IPS-20b (cell line): ENCODE measurements at regions not wholly inside any gene's neighbourhood (a gene's known extent, or its start where the extent isn't known, plus 50 kb on each side); places are given as distances from the start of the nearest gene placed in this dataset.

ENCODE experiments used
- H3K27ac ChIP-seq: one replicate; pipeline ENCODE4 v1.5.1; 2013; ENCODE audit warnings: low read length
- H3K27me3 ChIP-seq: 2 replicates; pipeline ENCODE4 v1.6.1; 2013; ENCODE audit warnings: mild to moderate bottlenecking, low read length, inconsistent platforms; ENCODE audit not compliant: insufficient read depth
- H3K36me3 ChIP-seq: 2 replicates; pipeline ENCODE4 v1.6.1; 2013; ENCODE audit warnings: low read depth, mild to moderate bottlenecking, inconsistent platforms, low read length, moderate library complexity; ENCODE audit not compliant: insufficient read depth
- H3K4me1 ChIP-seq: 2 replicates; pipeline ENCODE4 v1.6.1; 2013; ENCODE audit warnings: mild to moderate bottlenecking, control low read depth, inconsistent platforms, low read length, moderate library complexity; ENCODE audit not compliant: insufficient read depth
- H3K4me3 ChIP-seq: 2 replicates; pipeline ENCODE4 v1.5.1; 2013; ENCODE audit warnings: mild to moderate bottlenecking, low read length, inconsistent platforms
- H3K9ac ChIP-seq: 2 replicates; pipeline ENCODE4 v1.6.1; 2013; ENCODE audit warnings: low read depth, mild to moderate bottlenecking, inconsistent platforms, low read length, moderate library complexity
- H3K9me3 ChIP-seq: 2 replicates; pipeline ENCODE4 v1.6.1; 2013; ENCODE audit warnings: mild to moderate bottlenecking, low read depth, low read length, inconsistent platforms; ENCODE audit not compliant: insufficient read depth

- Histone ChIP-seq H3K9ac (no peak overlapping the region), H3K27ac (no peak overlapping the region), H3K4me1 (no peaks in the 10 kb centered on the region), H3K4me3 (no peak overlapping the region), H3K9me3 (no peaks in the 10 kb centered on the region), H3K36me3 (no peaks in the 10 kb centered on the region), H3K27me3 (no peaks in the 10 kb centered on the region)
Measured at GRCh38 chrX:40207626-40208025, 109.9 kb upstream of the BCOR start.

GRCh38 chrX:40205471-40205870 is 107.7 kb upstream of the BCOR start:
- Histone ChIP-seq H3K4me1 (no peaks in the 10 kb centered on the region), H3K9ac (no peak overlapping the region), H3K36me3 (no peaks in the 10 kb centered on the region), H3K4me3 (no peak overlapping the region), H3K9me3 (no peaks in the 10 kb centered on the region), H3K27ac (no peak overlapping the region), H3K27me3 (no peaks in the 10 kb centered on the region)

- H3K27ac ChIP-seq = no peak overlapping the region
- no peaks in the 10 kb centered on the region for H3K36me3 ChIP-seq
- no peaks in the 10 kb centered on the region for H3K27me3 ChIP-seq
- H3K9ac ChIP-seq = no peak overlapping the region
- no peak overlapping the region for H3K4me3 ChIP-seq
- H3K4me1 ChIP-seq = no peaks in the 10 kb centered on the region
- H3K9me3 ChIP-seq = no peaks in the 10 kb centered on the region
Measured at GRCh38 chrX:40202456-40202855, 104.7 kb upstream of the BCOR start.

GRCh38 chrX:40201329-40201885 is 103.6 kb upstream of the BCOR start:
- H3K9me3 ChIP-seq = no peaks in the 10 kb centered on the region
- H3K4me3 ChIP-seq = no peak overlapping the region
- H3K4me1 ChIP-seq = no peaks in the 10 kb centered on the region
- no peak overlapping the region for H3K27ac ChIP-seq
- no peaks in the 10 kb centered on the region for H3K36me3 ChIP-seq
- no peaks in the 10 kb centered on the region for H3K27me3 ChIP-seq
- H3K9ac ChIP-seq = no peak overlapping the region

GRCh38 chrX:40199704-40200103 is 101.9 kb upstream of the BCOR start:
- Histone ChIP-seq H3K4me1 (no peaks in the 10 kb centered on the region), H3K27me3 (no peaks in the 10 kb centered on the region), H3K9me3 (no peaks in the 10 kb centered on the region), H3K27ac (no peak overlapping the region), H3K4me3 (no peak overlapping the region), H3K36me3 (no peaks in the 10 kb centered on the region), H3K9ac (no peak overlapping the region)

- Histone ChIP-seq H3K36me3 (no peaks in the 10 kb centered on the region), H3K27ac (no peak overlapping the region), H3K4me1 (no peaks in the 10 kb centered on the region), H3K27me3 (no peaks in the 10 kb centered on the region), H3K4me3 (no peak overlapping the region), H3K9me3 (no peaks in the 10 kb centered on the region), H3K9ac (no peak overlapping the region)
Measured at GRCh38 chrX:40197071-40197470, 99.3 kb upstream of the BCOR start.

GRCh38 chrX:40195368-40195767 is 97.6 kb upstream of the BCOR start:
- Histone ChIP-seq H3K27ac (no peak overlapping the region), H3K9me3 (no peaks in the 10 kb centered on the region), H3K4me3 (no peak overlapping the region), H3K4me1 (no peaks in the 10 kb centered on the region), H3K9ac (no peak overlapping the region), H3K27me3 (no peaks in the 10 kb centered on the region), H3K36me3 (no peaks in the 10 kb centered on the region)

GRCh38 chrX:40192196-40192595 is 94.4 kb upstream of the BCOR start:
- H3K36me3 ChIP-seq = no peaks in the 10 kb centered on the region
- no peaks in the 10 kb centered on the region for H3K9me3 ChIP-seq
- no peak overlapping the region for H3K9ac ChIP-seq
- no peak overlapping the region for H3K4me3 ChIP-seq
- H3K27me3 ChIP-seq = no peaks in the 10 kb centered on the region
- no peaks in the 10 kb centered on the region for H3K4me1 ChIP-seq
- no peak overlapping the region for H3K27ac ChIP-seq

- H3K9ac ChIP-seq = no peak overlapping the region
- peaks cover 10% of the 10 kb centered on the region; the same call in 1 of the 2 replicates for H3K9me3 ChIP-seq
- H3K4me1 ChIP-seq = no peaks in the 10 kb centered on the region
Measured at GRCh38 chrX:40189637-40190036, 91.9 kb upstream of the BCOR start.

GRCh38 chrX:40188573-40189417 is 91.0 kb upstream of the BCOR start:
- Histone ChIP-seq H3K27me3 (no peaks in the 10 kb centered on the region), H3K4me1 (no peaks in the 10 kb centered on the region), H3K27ac (no peak overlapping the region), H3K4me3 (no peak overlapping the region), H3K9me3 (peaks cover 10% of the 10 kb centered on the region; the same call in 1 of the 2 replicates), H3K36me3 (no peaks in the 10 kb centered on the region), H3K9ac (no peak overlapping the region)

More at GRCh38 chrX:40189637-40190036, 91.9 kb upstream of the BCOR start:
- Histone ChIP-seq H3K27me3 (no peaks in the 10 kb centered on the region), H3K36me3 (no peaks in the 10 kb centered on the region), H3K4me3 (no peak overlapping the region), H3K27ac (no peak overlapping the region)

GRCh38 chrX:40184968-40185367 is 87.2 kb upstream of the BCOR start:
- no peaks in the 10 kb centered on the region for H3K4me1 ChIP-seq
- no peaks in the 10 kb centered on the region for H3K36me3 ChIP-seq
- no peaks in the 10 kb centered on the region for H3K27me3 ChIP-seq
- no peak overlapping the region for H3K4me3 ChIP-seq
- no peak overlapping the region for H3K27ac ChIP-seq
- no peak overlapping the region for H3K9ac ChIP-seq
- H3K9me3 ChIP-seq = peaks cover 10% of the 10 kb centered on the region; the same call in 1 of the 2 replicates

GRCh38 chrX:40182615-40183014 is 84.9 kb upstream of the BCOR start:
- Histone ChIP-seq H3K36me3 (no peaks in the 10 kb centered on the region), H3K27ac (no peak overlapping the region), H3K9ac (no peak overlapping the region), H3K4me3 (no peak overlapping the region), H3K27me3 (no peaks in the 10 kb centered on the region), H3K9me3 (peaks cover 10% of the 10 kb centered on the region; the same call in 1 of the 2 replicates), H3K4me1 (no peaks in the 10 kb centered on the region)
